ENCODE measurements at regions not wholly inside any gene's neighbourhood (a gene's known extent, or its start where the extent isn't known, plus 50 kb on each side); places are given as distances from the start of the nearest gene placed in this dataset.

- POLR2A ChIA-PET, result no interaction called here
- intact Hi-C loops (cut with micrococcal nuclease), result loop anchor here in 1 of 2 donors (5.0 kb wide), 1 partner anchor 277 kb away; no protein-coding TSS in a partner anchor
- Histone ChIP-seq H3K27me3 (ENCODE audit: control insufficient read depth in 2 of 2, insufficient read depth in 2 of 2, low read length in 2 of 2) (no peaks in the 10 kb centered on the region), H3K9me3 (ENCODE audit: control insufficient read depth in 2 of 3, low read length in 3 of 3) (no peaks in the 10 kb centered on the region), H3K27ac (ENCODE audit: low read depth, low read length) (no peak overlapping the region), H3K36me3 (ENCODE audit: control insufficient read depth in 2 of 3, insufficient read depth in 3 of 3, low read length in 3 of 3) (no peaks in the 10 kb centered on the region), H3K4me3 (ENCODE audit: low read length) (no peak overlapping the region), H3K4me1 (ENCODE audit: control insufficient read depth in 2 of 2, insufficient read depth in 2 of 2, low read length in 2 of 2) (no peaks in the 10 kb centered on the region)
- no peaks in the 10 kb centered on the region for H3K36me3 Mint-ChIP-seq
- H3K4me3 Mint-ChIP-seq, result no peak overlapping the region
- no peak overlapping the region for H3K27ac Mint-ChIP-seq
- no peak for DNase-seq
- peaks cover 0 to 9% (median 0%) of the 10 kb centered on the region in 5 donors for H3K27me3 Mint-ChIP-seq
- ATAC-seq, result no peak
- peaks cover 0 to 18% (median 4%) of the 10 kb centered on the region in 7 donors for H3K4me1 Mint-ChIP-seq
- CTCF ChIA-PET, result no interaction called here
- peaks cover 0 to 3% (median 0%) of the 10 kb centered on the region in 11 donors for H3K9me3 Mint-ChIP-seq
These were observed 136.9 kb upstream of the SGK1 start for GRCh38 chr6:134454794-134455193.

GRCh38 chr6:134453792-134454510, 136.0 kb upstream of the SGK1 start:
- intact Hi-C loops (cut with micrococcal nuclease), result loop anchor here in 1 of 2 donors (5.0 kb wide), 1 partner anchor 277 kb away; no protein-coding TSS in a partner anchor

DNA sequence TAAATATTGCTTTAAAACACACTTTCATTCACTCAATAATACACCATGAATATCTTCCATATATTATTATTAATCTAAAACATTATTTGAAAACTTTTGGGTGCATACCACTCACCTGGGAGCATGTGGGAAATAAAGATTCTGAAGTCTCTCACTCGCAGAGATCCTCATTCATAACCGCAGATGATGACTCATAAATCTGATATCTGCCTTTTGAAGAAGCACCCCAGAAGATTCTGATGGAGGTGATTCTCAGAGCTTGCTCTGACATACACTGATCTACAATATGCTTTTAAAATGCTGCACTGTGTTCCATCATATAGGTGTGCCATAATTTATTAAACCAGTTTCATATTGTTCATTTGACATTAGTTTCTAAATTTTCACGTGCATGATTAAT, 135.0 kb upstream of the SGK1 start:
- no peaks in the 10 kb centered on the region for H3K36me3 ChIP-seq (ENCODE audit: control insufficient read depth in 2 of 3, insufficient read depth in 3 of 3, low read length in 3 of 3)
- Mint-ChIP-seq H3K27me3 (peaks cover 0 to 9% (median 0%) of the 10 kb centered on the region in 5 donors), H3K4me3 (no peak overlapping the region), H3K36me3 (no peaks in the 10 kb centered on the region), H3K27ac (no peak overlapping the region), H3K9me3 (peaks cover 0 to 3% (median 0%) of the 10 kb centered on the region in 11 donors), H3K4me1 (peaks cover 0 to 21% (median 7%) of the 10 kb centered on the region in 7 donors)
- H3K27me3 ChIP-seq (ENCODE audit: control insufficient read depth in 2 of 2, insufficient read depth in 2 of 2, low read length in 2 of 2), result no peaks in the 10 kb centered on the region
- H3K4me3 ChIP-seq (ENCODE audit: low read length), result no peak overlapping the region
- DNase-seq (no peak), ATAC-seq (no peak)
- no peaks in the 10 kb centered on the region for H3K4me1 ChIP-seq (ENCODE audit: control insufficient read depth in 2 of 2, insufficient read depth in 2 of 2, low read length in 2 of 2)
- POLR2A ChIA-PET, result no interaction called here
- intact Hi-C loops (cut with micrococcal nuclease), result loop anchor here in 1 of 2 donors (5.0 kb wide), 1 partner anchor 276 kb away; no protein-coding TSS in a partner anchor
- H3K9me3 ChIP-seq (ENCODE audit: control insufficient read depth in 2 of 3, low read length in 3 of 3), result no peaks in the 10 kb centered on the region
- CTCF ChIA-PET, result no interaction called here
- no peak overlapping the region for H3K27ac ChIP-seq (ENCODE audit: low read depth, low read length)

More at GRCh38 chr6:134453792-134454510, 136.0 kb upstream of the SGK1 start:
- Histone ChIP-seq H3K4me3 (ENCODE audit: low read length) (no peak overlapping the region), H3K27ac (ENCODE audit: low read depth, low read length) (no peak overlapping the region), H3K4me1 (ENCODE audit: control insufficient read depth in 2 of 2, insufficient read depth in 2 of 2, low read length in 2 of 2) (no peaks in the 10 kb centered on the region), H3K36me3 (ENCODE audit: control insufficient read depth in 2 of 3, insufficient read depth in 3 of 3, low read length in 3 of 3) (no peaks in the 10 kb centered on the region), H3K27me3 (ENCODE audit: control insufficient read depth in 2 of 2, insufficient read depth in 2 of 2, low read length in 2 of 2) (no peaks in the 10 kb centered on the region), H3K9me3 (ENCODE audit: control insufficient read depth in 2 of 3, low read length in 3 of 3) (no peaks in the 10 kb centered on the region)
- peaks cover 0 to 3% (median 0%) of the 10 kb centered on the region in 11 donors for H3K9me3 Mint-ChIP-seq
- no peak for ATAC-seq
- peaks cover 0 to 9% (median 0%) of the 10 kb centered on the region in 5 donors for H3K27me3 Mint-ChIP-seq
- no peak for DNase-seq
- H3K4me3 Mint-ChIP-seq, result no peak overlapping the region
- CTCF ChIA-PET, result interaction anchor here (1.0 kb wide), 1 partner anchor 14 kb away, joined by 4 read pairs; no protein-coding TSS in a partner anchor
- H3K27ac Mint-ChIP-seq, result no peak overlapping the region
- no peaks in the 10 kb centered on the region for H3K36me3 Mint-ChIP-seq
- POLR2A ChIA-PET, result no interaction called here
- H3K4me1 Mint-ChIP-seq, result peaks cover 0 to 18% (median 5%) of the 10 kb centered on the region in 7 donors

DNA sequence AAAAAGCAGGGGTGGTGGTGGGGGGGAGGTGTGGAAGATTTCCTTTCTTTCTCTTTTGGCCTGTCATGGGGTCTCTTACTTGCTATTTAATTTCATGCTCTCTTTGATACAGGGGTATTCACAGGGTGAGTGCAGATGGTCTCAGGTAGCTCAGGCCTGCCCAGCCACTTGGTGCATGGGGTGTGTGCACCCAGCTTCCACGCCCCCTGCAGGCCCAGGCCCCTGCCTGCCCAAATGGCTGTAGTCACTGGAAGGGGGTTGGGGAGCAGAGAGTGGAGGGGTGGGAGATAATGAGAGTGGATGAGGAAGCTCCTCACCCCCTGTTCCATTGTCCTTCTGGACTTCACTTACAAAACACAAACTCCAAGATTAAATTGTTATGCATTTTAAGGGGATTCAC, 133.6 kb upstream of the SGK1 start:
- CTCF ChIA-PET, result no interaction called here
- H3K9me3 ChIP-seq (ENCODE audit: control insufficient read depth in 2 of 3, low read length in 3 of 3), result no peaks in the 10 kb centered on the region
- DNase-seq, result no peak
- H3K4me1 ChIP-seq (ENCODE audit: control insufficient read depth in 2 of 2, insufficient read depth in 2 of 2, low read length in 2 of 2), result no peaks in the 10 kb centered on the region
- Mint-ChIP-seq H3K27me3 (peaks cover 0 to 9% (median 0%) of the 10 kb centered on the region in 5 donors), H3K36me3 (no peaks in the 10 kb centered on the region), H3K4me3 (no peak overlapping the region), H3K27ac (peak overlapping the region in 1 of 9 donors; percentile 53), H3K9me3 (peaks cover 0 to 3% (median 0%) of the 10 kb centered on the region in 11 donors), H3K4me1 (peaks cover 0 to 30% (median 10%) of the 10 kb centered on the region in 7 donors)
- H3K36me3 ChIP-seq (ENCODE audit: control insufficient read depth in 2 of 3, insufficient read depth in 3 of 3, low read length in 3 of 3), result no peaks in the 10 kb centered on the region
- intact Hi-C loops (cut with micrococcal nuclease), result loop anchor here in 1 of 2 donors (5.0 kb wide), 1 partner anchor 274 kb away; no protein-coding TSS in a partner anchor
- H3K27ac ChIP-seq (ENCODE audit: low read depth, low read length), result no peak overlapping the region
- H3K27me3 ChIP-seq (ENCODE audit: control insufficient read depth in 2 of 2, insufficient read depth in 2 of 2, low read length in 2 of 2), result no peaks in the 10 kb centered on the region
- POLR2A ChIA-PET, result no interaction called here
- H3K4me3 ChIP-seq (ENCODE audit: low read length), result no peak overlapping the region
- no peak for ATAC-seq

- intact Hi-C loops (cut with micrococcal nuclease), result loop anchor here in 1 of 2 donors (5.0 kb wide), 1 partner anchor 272 kb away; no protein-coding TSS in a partner anchor
- no peaks in the 10 kb centered on the region for H3K36me3 Mint-ChIP-seq
- ATAC-seq (no peak), DNase-seq (no peak)
- Histone ChIP-seq H3K4me1 (ENCODE audit: control insufficient read depth in 2 of 2, insufficient read depth in 2 of 2, low read length in 2 of 2) (no peaks in the 10 kb centered on the region), H3K27me3 (ENCODE audit: control insufficient read depth in 2 of 2, insufficient read depth in 2 of 2, low read length in 2 of 2) (no peaks in the 10 kb centered on the region), H3K4me3 (ENCODE audit: low read length) (no peak overlapping the region), H3K36me3 (ENCODE audit: control insufficient read depth in 2 of 3, insufficient read depth in 3 of 3, low read length in 3 of 3) (no peaks in the 10 kb centered on the region), H3K27ac (ENCODE audit: low read depth, low read length) (no peak overlapping the region), H3K9me3 (ENCODE audit: control insufficient read depth in 2 of 3, low read length in 3 of 3) (no peaks in the 10 kb centered on the region)
- no peak overlapping the region for H3K4me3 Mint-ChIP-seq
- peaks cover 0 to 29% (median 10%) of the 10 kb centered on the region in 7 donors for H3K4me1 Mint-ChIP-seq
- H3K27me3 Mint-ChIP-seq, result peaks cover 0 to 3% (median 0%) of the 10 kb centered on the region in 5 donors
- H3K27ac Mint-ChIP-seq, result peak overlapping the region in 2 of 9 donors; percentile 33 to 83
- peaks cover 0 to 3% (median 0%) of the 10 kb centered on the region in 11 donors for H3K9me3 Mint-ChIP-seq
- CTCF ChIA-PET, result interaction anchor here (0.8 kb wide), 1 partner anchor 278 kb away, joined by 3 read pairs; no protein-coding TSS in a partner anchor
- POLR2A ChIA-PET, result no interaction called here
These were observed 131.9 kb upstream of the SGK1 start for GRCh38 chr6:134449781-134450180.

- H3K27me3 Mint-ChIP-seq, result peaks cover 0 to 1% (median 0%) of the 10 kb centered on the region in 5 donors
- CTCF ChIA-PET, result interaction anchor here (0.8 kb wide), 1 partner anchor 277 kb away, joined by 3 read pairs; no protein-coding TSS in a partner anchor
These were observed 131.1 kb upstream of the SGK1 start for GRCh38 chr6:134449004-134449403.

More at GRCh38 chr6:134449004-134449403, 131.1 kb upstream of the SGK1 start:
- ATAC-seq (no peak), DNase-seq (no peak)
- intact Hi-C loops (cut with micrococcal nuclease), result no loop called here
- Mint-ChIP-seq H3K36me3 (no peaks in the 10 kb centered on the region), H3K27ac (no peak overlapping the region), H3K9me3 (peaks cover 0 to 3% (median 0%) of the 10 kb centered on the region in 11 donors), H3K4me3 (peak overlapping the region in 1 of 10 donors; percentile 35), H3K4me1 (peaks cover 0 to 27% (median 10%) of the 10 kb centered on the region in 7 donors)
- Histone ChIP-seq H3K36me3 (ENCODE audit: control insufficient read depth in 2 of 3, insufficient read depth in 3 of 3, low read length in 3 of 3) (no peaks in the 10 kb centered on the region), H3K4me3 (ENCODE audit: low read length) (no peak overlapping the region), H3K4me1 (ENCODE audit: control insufficient read depth in 2 of 2, insufficient read depth in 2 of 2, low read length in 2 of 2) (no peaks in the 10 kb centered on the region), H3K9me3 (ENCODE audit: control insufficient read depth in 2 of 3, low read length in 3 of 3) (no peaks in the 10 kb centered on the region), H3K27ac (ENCODE audit: low read depth, low read length) (no peak overlapping the region), H3K27me3 (ENCODE audit: control insufficient read depth in 2 of 2, insufficient read depth in 2 of 2, low read length in 2 of 2) (no peaks in the 10 kb centered on the region)
- POLR2A ChIA-PET, result no interaction called here
